Limb (tissue), 2 donors: ENCODE measurements at regions not wholly inside any gene's neighbourhood (a gene's known extent, or its start where the extent isn't known, plus 50 kb on each side); places are given as distances from the start of the nearest gene placed in this dataset.
A peak's percentile ranks its signal among the peaks of the same experiment; 100 is the strongest.

ENCODE experiments used
- DNase-seq, 2 donors: peaks; one replicate each; pipeline ENCODE4 v3.0.0-alpha.2; 2016; ENCODE audit errors: extremely low spot score in 2 of 2

GRCh38 chr12:27179400-27180214 is 64.5 kb upstream of the STK38L start:
- DNase-seq, result peak in 1 of 2 donors; percentile 51

GRCh38 chr12:27180906-27181505 is 63.1 kb upstream of the STK38L start:
- DNase-seq, result no peak

- no peak for DNase-seq
Measured at GRCh38 chr12:27183342-27183741, 60.7 kb upstream of the STK38L start.

DNA sequence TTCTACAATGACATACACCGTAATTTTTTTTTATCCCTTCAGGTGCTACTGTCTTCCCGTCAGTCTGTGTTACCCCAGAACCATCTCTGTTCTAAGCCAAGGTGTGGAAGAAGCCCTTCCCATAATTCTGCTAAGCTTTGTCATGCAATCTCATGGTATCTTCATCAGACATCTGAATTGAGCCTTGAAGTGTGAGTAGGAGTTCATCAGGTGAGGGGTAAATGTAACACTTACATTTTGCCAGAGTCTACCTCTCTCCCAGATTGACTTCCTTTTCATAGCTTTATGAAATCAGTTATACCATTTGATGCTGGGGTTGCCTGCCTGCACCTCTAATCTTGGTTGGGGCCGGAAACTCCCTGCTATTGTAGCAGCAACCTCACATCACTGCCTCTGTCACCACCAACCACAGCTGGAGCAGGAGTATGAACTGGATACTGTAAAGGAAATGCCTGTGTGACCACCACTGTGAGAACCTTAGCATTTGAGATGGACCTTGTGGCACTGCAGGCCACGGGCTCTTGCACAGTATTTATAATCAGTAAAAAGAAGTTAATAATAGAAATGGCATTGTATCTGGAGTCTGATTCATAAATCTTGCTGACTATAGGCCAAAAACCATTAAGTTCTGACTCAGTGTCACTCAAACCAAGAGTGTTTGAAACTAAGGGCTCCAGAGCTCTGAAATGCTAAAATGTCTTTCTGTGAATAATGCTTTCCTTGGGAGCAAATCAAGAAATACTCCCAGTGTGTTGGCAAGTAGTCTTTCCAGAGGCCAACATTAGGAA is 58.7 kb upstream of the STK38L start:
- DNase-seq, result no peak

DNA sequence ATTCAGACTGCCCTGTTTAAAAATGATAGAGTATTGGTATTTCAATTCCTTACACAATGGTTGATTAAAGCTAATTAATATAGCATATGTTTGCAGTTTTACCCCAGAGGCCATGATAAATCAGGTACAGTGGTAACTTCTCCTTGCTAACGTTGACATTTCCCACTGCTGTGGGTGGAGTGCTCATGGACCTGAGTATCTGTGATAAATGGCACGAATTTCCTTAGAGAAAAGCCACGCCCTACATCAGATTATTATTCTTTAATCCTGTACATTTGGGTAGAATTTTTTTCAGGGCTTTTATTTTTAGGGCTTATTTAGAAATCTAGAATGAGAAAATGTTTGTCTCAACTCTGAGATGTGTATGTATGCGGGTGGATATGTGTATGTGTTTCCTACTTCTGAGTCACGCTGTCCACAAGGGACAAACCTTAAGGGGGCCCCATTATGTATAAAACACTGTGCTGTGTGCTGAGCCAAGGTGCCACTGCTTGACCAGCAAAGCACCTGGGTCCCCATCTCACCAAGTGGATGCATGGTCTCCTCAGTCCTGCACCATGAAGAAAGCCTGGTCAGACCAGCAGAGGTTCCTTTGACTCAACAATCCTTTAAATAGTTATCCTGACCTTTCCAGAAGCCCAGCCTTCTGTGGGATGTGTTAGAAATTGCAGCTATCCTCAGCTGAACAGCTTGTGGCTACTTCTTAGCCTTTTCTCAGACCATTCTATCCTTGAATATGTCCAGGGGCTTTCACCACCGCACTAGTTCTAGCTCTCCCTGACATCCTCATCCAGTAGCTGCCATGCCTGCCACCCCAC is 57.9 kb upstream of the STK38L start:
- no peak for DNase-seq

- no peak for DNase-seq
Measured at GRCh38 chr12:27187697-27188096, 56.4 kb upstream of the STK38L start.

DNA sequence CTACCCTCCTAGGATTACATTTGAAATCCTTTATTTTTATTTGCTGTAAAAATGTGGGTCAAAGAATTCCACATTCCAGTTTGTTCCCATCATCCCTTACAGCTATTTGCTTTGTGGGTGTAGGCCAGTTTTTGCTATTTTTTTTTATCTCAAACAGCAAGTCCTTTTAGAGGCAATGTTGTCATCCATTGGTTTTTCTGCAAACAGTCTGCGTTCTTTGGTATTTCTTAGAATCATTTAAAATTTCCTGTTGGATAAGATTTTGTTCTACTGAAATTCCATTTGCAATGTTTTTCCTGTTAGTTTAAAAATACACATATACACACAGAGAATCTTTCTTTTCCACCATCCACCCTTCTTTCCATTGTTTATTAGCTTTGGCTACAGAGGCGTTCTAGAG is 53.3 kb upstream of the STK38L start:
- peak in 1 of 2 donors; percentile 16 for DNase-seq

GRCh38 chr12:27191531-27191930 is 52.6 kb upstream of the STK38L start:
- DNase-seq, result no peak

- no peak for DNase-seq
Measured at GRCh38 chr12:27192118-27192802, 51.8 kb upstream of the STK38L start.

DNA sequence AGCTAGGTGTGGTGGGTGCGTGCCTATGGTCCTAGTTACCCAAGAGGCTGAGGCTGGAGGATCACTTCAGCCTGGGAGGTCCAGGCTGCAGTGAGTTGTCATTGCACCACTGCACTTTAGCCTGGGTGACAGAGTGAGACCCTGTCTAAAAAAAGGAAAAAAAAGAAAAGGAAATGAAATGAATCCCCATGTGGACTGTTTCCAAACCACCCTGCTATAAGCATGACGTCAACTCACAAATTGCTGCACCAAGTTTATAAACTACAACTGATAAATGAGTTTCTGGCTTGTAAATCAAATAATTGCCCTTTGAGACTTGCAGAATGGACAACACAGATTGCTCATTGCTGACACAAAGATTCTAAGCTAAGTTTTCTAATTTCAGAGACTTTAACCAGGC is 51.0 kb upstream of the STK38L start:
- no peak for DNase-seq

DNA sequence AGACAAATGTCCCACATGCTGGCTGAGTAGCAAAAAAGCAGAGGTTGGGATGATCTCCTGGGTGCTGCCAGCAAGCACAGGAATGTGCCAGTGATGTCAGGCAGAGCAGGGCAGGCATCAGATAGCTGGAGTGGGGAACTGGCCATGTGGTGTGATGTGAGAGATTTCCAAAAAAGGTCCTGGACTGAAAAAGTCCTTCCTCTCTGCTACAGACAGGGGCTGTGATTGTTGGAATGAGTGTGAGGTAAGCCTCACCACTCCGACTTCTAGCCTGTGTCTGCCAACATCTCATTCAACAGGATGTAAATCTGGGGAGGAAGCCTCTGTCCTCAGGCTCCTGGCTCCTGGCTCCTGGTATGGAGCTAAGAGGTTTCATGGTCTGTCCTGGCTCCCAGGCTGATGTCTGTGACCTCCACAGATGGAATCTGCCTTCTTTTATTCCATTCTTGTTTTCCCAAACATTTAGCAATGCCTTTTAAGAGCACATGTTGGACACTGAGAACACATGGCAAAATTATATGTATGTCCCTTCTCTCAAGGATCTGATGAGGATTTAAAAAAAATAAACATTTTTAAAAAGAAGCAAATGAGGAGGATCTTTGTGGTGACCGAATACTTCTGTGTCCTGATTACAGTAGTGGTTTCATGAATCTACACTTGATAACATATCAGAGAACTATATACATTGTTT is 50.1 kb upstream of the STK38L start:
- peak in 1 of 2 donors; percentile 37 for DNase-seq
